H1 (cell line): ENCODE measurements at regions not wholly inside any gene's neighbourhood (a gene's known extent, or its start where the extent isn't known, plus 50 kb on each side); places are given as distances from the start of the nearest gene placed in this dataset.

Experiments used
- EGR1 ChIP-seq: IDR thresholded peaks from 2 replicates; pipeline ENCODE4 v1.6.1; 2011; ENCODE audit warnings: low read depth, low read length, borderline replicate concordance
- EP300 ChIP-seq, 2 experiments: IDR thresholded peaks; 1 replicate in 1 of 2; 2 replicates in 1 of 2; pipeline ENCODE4 v1.6.1; 2011 to 2012; ENCODE audit warnings: low read depth in 2 of 2, low read length in 2 of 2, mild to moderate bottlenecking in 2 of 2, borderline replicate concordance in 1 of 2, inconsistent platforms in 1 of 2, moderate library complexity in 1 of 2
- GTF2F1 ChIP-seq: IDR thresholded peaks from 2 replicates; pipeline ENCODE4 v1.6.1; 2012; ENCODE audit warnings: low read depth, low read length, improper control_type of control experiment, borderline replicate concordance
- HDAC6 ChIP-seq: IDR thresholded peaks from one replicate; pipeline ENCODE4 v1.7.1; 2012; ENCODE audit warnings: low read depth, mild to moderate bottlenecking, inconsistent platforms, low read length, moderate library complexity
- RXRA ChIP-seq: IDR thresholded peaks from 2 replicates; pipeline ENCODE4 v1.6.1; 2011; ENCODE audit warnings: low read depth, mild to moderate bottlenecking, low read length, moderate library complexity; ENCODE audit not compliant: insufficient read depth

DNA sequence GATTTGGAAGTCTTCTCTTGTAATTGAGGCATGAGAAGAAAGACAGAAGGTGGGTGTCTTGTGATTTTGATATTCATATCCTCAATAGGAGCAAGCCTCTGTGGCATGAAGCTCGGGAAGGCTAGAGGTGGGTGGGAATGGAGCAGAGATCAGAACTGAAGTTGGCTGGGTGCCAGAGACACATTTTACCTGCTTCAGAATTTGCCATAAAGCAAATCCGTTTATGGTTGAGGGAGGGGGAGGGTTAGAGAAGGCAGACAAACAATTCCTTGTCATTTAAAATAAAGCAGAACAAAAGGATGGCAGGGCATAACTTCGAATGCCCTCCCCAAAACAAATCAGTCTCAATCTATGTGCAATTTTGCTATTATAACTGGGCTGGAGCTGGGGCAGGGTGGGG is 305.9 kb downstream of the KLF5 start (continued):
- no peak for TF ChIP-seq EGR1
- no peak for TF ChIP-seq RXRA
- no peak for TF ChIP-seq GTF2F1
- no peak for TF ChIP-seq EP300 (IDR thresholded peaks at IDR 0.05; ENCODE audit: borderline replicate concordance in 1 of 2, low read depth in 2 of 2, low read length in 2 of 2)
- no peak for TF ChIP-seq HDAC6
